PC-3 (cell line): ENCODE measurements at regions not wholly inside any gene's neighbourhood (a gene's known extent, or its start where the extent isn't known, plus 50 kb on each side); places are given as distances from the start of the nearest gene placed in this dataset.

Source experiments
- EZH2 ChIP-seq: fragments of 300-600 bp; sonication (generic); IDR thresholded peaks from one replicate; pipeline ENCODE4 v1.6.1; 2017; ENCODE audit warnings: antibody characterized with exemption, mild to moderate bottlenecking, low read length; ENCODE audit not compliant: unreplicated experiment
- TF ChIP-seq, protein P1 (sequence below): fragments of 300-600 bp; sonication (generic); conservative IDR thresholded peaks from 2 replicates; pipeline ENCODE4 v1.5.1; 2017; ENCODE audit warnings: antibody characterized with exemption, low read depth, mild to moderate bottlenecking, low read length

- TF ChIP-seq, protein P1, sequence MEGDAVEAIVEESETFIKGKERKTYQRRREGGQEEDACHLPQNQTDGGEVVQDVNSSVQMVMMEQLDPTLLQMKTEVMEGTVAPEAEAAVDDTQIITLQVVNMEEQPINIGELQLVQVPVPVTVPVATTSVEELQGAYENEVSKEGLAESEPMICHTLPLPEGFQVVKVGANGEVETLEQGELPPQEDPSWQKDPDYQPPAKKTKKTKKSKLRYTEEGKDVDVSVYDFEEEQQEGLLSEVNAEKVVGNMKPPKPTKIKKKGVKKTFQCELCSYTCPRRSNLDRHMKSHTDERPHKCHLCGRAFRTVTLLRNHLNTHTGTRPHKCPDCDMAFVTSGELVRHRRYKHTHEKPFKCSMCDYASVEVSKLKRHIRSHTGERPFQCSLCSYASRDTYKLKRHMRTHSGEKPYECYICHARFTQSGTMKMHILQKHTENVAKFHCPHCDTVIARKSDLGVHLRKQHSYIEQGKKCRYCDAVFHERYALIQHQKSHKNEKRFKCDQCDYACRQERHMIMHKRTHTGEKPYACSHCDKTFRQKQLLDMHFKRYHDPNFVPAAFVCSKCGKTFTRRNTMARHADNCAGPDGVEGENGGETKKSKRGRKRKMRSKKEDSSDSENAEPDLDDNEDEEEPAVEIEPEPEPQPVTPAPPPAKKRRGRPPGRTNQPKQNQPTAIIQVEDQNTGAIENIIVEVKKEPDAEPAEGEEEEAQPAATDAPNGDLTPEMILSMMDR = no peak
- no peak for TF ChIP-seq EZH2
These were observed 852.2 kb downstream of the EFNA5 start for GRCh38 chr5:106818552-106818951.
